RCC 7860 (cell line): ENCODE measurements at regions not wholly inside any gene's neighbourhood (a gene's known extent, or its start where the extent isn't known, plus 50 kb on each side); places are given as distances from the start of the nearest gene placed in this dataset.

Source experiments
- DNase-seq: peaks from one replicate; pipeline ENCODE4 v3.0.0-alpha.2; 2015; ENCODE audit warnings: low spot score
- FAIRE-seq: peaks from 2 replicates; lab custom pipeline; 2012; peaks lifted over from hg19 to GRCh38; lab: Jason Lieb, UNC

DNA sequence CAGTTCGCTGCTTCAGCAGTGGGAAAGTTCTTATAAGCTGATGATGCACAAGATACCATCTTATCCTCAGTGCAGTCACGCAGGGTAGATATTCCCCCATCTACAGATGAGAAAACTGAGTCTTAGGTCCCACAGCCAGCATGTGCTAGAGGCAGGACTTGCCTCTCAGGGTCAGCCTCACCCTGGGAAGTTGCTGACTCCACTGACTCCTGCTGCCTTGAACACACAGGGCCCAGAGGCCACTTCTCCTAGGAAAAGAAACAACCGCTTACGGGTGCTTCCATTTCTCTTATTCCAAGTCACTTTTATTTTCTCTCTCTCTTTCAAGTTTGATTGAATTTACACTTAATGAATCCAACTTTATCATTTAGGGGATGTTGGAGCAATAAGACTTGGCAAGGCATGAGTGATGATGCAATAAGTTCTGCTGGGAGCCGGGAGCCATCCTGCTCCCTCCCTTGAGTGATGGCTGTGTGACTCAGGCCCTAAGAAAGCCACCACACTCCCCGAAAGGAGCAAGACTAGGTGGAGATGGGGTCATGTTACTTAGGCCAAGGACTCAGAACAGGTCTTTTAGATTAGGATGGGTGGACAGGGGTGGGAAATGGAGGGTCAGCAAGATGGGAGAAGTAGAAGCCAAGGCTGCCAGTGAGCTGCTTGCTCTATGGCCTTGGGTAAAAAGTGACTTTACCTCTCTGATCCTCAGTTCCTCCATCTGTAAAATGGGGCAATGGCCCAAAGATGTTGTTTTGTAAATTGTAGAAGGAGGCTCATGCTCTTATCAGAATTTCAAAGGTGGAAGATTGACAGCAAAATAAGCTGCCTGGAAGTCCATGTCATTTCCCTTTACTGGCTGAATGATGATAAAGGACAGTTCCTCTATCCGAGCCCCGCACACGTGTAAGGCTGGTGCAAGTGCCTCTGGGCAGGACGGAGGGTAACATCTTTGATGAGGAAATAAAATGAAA is 67.4 kb upstream of the ZNF618 start:
- peak; percentile 31 for FAIRE-seq
- DNase-seq = peak; percentile 35

DNA sequence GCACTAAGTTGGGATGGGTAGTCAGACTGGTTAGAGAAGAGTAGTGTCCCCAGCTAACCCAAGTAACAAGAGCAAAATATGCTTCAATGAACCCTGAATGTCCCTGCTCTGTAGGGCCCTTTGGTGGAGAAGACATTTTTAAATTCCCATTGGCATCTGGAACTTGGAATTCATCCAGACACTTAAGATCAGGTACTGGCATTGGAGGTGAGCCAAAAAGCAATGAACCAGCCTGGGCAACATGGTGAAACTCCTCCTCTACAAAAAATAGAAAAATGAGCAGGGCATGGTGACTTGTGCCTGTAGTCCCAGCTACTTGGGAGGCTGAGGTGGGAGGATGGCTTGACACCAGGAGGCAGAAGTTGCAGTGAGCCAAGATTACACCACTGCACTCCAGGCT is 58.9 kb upstream of the ZNF618 start:
- DNase-seq (no peak), FAIRE-seq (no peak)

DNA sequence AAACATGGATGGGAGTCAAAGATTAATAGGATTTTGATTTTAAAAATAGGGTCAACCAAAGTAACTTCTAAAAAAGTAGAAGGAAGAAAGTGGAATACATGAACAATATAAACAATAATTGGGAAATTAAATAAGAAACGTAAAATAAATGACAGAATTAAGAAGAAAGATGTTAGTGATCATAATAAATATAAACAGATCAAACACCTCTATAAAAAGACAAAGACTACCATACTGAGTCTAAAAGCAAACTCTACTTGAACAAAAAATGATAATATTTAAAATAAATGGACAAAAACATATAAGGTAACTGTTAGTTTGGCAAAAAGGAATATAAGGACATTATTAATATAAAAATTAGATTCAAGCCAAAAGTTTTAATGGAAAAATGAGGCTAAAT is 57.7 kb upstream of the ZNF618 start:
- FAIRE-seq (peak; percentile 42), DNase-seq (no peak)

DNA sequence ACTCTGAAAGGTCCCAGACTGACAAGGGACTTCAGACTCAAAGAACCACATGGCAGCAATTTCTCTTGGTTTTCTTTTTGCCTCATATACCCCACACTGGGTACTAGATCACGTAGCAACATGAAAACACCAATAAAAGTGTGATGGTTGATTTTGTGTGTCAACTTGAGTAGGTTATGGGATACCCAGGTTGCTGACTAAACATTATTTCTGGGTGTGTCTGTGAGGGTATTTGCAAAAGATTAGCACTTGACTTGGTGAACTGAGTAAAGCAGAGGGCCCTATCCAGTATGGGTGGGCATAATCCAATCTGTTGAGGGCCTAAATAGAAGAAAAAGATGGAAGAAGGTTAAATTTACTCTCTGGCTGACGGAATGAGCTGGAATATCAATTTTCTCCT is 53.8 kb upstream of the ZNF618 start:
- DNase-seq (no peak), FAIRE-seq (no peak)

DNA sequence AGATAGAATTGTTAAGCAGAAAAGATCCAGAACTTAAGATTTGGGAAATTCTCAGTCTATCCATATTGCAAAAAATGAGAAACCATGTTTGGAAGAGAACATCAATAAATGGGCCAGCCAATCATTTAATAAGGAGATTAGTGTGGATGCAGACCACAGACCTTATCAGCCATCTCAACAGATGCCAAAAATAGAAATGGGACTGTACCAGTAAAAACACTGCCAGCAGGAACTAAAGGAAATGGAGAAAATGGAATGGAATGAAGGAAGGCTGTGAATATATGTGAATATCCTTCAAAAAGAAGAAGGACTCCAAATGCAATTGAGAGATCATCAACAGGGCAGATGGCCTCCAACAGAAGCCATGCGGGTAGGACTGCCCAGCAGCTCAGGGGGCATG is 52.7 kb upstream of the ZNF618 start:
- DNase-seq (no peak), FAIRE-seq (no peak)
